GM10266 (cell line): ENCODE measurements at regions not wholly inside any gene's neighbourhood (a gene's known extent, or its start where the extent isn't known, plus 50 kb on each side); places are given as distances from the start of the nearest gene placed in this dataset.
A peak's percentile ranks its signal among the peaks of the same experiment; 100 is the strongest.
"Not testable (repeated sequence)": the region's sequence is repeated elsewhere in the genome, so short reads cannot be mapped to it uniquely, and the experiment has no call there.

ENCODE experiments used
- DNase-seq: peaks from one replicate; pipeline ENCODE4 v3.0.0; 2012; ENCODE audit errors: extremely low spot score
- CTCF ChIP-seq: IDR thresholded peaks from 2 replicates; pipeline ENCODE4 v1.5.1; 2012; ENCODE audit warnings: mild to moderate bottlenecking, low read depth; ENCODE audit not compliant: control insufficient read depth, insufficient read depth; ENCODE audit errors: missing control alignments

GRCh38 chrX:13448941-13449340, 120.5 kb upstream of the EGFL6 start:
- no peak for TF ChIP-seq CTCF
- DNase-seq: no peak

- not testable (repeated sequence) for DNase-seq
Observed at GRCh38 chrX:13441608-13442007, 121.8 kb upstream of the ATXN3L start.

DNA sequence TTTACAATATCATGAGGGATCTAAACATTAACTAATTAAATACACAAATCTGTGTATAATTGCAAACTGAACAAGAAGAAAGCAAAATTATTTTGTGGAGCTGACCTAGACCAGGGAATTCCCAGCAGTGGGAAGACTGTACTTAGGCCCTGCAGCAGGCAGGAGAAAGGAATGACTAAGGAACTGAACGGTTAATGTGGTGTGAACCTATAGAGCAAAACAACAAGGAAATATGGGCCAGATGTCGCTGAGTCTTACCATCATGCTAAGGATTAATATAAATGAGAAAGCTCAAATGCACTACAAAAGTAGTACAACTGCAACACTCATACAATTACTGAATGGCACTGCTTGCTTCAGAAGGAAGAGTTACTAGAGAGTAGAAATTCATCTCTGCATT, 120.3 kb upstream of the ATXN3L start:
- DNase-seq: no peak
- no peak for TF ChIP-seq CTCF

DNA sequence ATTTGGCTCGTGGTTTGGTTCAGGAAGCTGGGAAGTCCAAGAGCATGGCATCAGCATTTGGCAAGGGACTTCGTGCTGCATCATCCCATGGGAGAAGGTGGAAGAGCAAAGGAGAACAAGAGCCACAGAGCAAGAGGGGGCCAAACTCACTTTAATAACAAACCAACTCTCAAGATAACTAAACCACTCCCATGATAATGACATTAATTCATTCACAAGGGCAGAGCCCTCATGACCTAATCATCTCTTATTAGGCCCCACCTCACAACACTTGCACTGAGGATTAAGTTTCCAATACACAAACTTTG, 113.4 kb upstream of the ATXN3L start:
- TF ChIP-seq CTCF: no peak
- no peak for DNase-seq

GRCh38 chrX:13432414-13433297, 112.8 kb upstream of the ATXN3L start:
- DNase-seq: no peak
- no peak for TF ChIP-seq CTCF

GRCh38 chrX:13430136-13430827, 110.4 kb upstream of the ATXN3L start:
- no peak for DNase-seq
- TF ChIP-seq CTCF: no peak

GRCh38 chrX:13428053-13428786, 108.4 kb upstream of the ATXN3L start:
- peak; percentile 9 for DNase-seq

More at GRCh38 chrX:13428053-13428786, 108.4 kb upstream of the ATXN3L start:
- no peak for TF ChIP-seq CTCF
